ELR (cell line): ENCODE measurements at regions not wholly inside any gene's neighbourhood (a gene's known extent, or its start where the extent isn't known, plus 50 kb on each side); places are given as distances from the start of the nearest gene placed in this dataset.

Source experiments
- DNase-seq: peaks from one replicate; pipeline ENCODE4 v3.0.0-alpha.2; 2015; ENCODE audit warnings: low read depth

DNA sequence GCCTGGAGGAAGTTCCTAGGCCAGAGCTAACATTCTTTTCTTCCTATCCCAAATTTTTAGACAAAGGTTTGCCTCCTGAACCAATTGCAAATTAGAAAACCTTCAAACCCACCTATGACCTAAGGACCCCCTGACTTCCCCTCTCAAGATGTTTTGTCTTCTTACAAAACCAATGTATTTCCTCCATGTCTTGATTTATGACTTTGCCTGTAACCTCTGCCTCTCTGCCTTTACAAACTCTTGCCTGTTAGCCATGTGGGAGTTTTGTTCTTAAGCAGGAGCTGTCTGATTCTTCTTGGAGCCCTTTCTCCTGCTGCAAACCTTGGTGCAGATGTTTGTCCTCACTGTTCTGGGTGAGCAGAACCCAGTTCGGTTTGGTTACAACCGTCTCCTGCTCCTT lies 222.3 kb upstream of the BOD1L1 start:
- no peak for DNase-seq

DNA sequence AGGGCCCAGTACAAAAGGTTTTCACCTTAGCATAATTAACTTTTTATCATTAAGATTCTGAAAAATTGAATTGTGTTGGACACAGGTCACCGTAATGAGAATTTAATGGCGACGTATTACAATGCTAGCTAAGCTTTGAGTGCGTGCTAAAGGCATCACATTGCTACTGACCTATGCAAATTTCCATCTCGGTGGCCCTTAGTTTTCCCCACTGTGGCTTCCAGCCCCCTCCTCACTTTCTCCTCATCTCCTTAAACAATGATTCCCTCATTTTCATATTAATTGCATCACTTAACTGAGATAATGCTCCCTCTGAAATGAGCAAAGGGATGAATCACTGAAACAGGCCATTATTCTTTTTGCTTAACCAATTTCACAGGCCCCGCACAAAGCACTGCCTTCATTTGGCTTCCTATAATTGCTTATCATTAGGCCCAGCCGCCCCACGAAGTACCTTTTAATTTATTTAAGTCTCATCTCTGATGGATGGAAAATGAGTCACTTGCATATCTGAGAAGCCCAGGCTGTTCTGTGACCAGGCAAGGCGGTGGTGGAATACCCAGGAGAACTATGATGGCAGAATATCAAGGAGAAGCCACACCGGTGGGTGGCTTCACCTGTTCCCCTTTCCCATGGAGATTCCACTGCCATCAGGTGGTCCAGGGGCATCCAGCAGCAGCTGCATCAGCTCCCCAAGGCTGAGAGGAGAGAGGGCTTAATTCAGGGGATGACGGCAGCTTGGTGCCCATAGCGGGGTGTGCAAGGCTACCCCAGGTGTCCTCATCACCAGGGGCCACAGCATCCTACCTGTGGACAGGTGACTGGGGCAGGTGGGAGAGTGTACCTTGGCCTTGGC lies 223.8 kb upstream of the BOD1L1 start:
- no peak for DNase-seq

DNA sequence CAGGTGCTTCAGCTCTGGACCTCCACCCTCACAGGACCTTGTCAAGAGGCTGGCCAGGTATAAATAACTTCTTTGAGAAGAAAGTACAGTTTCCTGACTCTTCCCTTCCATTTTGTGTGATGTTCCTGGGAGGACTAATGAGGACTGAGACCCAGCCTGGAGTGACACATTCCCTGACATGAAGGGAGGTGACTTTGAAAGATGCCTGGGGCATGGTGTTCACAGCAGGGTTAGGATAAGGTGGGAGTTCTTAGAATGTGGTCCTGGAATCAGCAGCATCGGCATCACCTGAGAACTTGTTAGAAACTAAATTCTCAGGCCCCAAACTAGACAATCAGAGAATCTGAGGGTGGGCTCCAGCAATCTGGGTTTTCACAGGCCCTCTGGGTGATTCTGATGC lies 224.9 kb upstream of the BOD1L1 start:
- DNase-seq, result no peak

DNA sequence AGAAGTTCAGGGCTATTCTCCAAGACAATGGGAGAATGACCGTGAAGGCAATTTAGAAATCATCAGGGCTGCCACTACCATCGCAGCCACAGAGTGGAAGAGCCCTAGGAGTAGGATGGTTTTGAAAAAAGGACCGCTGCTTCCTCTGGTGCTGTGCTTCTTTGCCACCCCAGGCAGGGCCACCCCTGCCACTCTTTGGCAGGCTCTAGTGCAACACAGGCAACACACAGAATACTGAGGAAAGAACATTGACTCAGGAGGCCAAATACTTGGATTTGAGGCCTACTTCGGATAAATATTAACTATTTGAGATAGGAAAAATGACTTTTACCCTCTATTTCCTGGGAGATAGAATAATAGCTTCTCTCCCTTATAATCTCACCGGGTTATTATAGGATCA lies 228.9 kb upstream of the BOD1L1 start:
- DNase-seq, result no peak

DNA sequence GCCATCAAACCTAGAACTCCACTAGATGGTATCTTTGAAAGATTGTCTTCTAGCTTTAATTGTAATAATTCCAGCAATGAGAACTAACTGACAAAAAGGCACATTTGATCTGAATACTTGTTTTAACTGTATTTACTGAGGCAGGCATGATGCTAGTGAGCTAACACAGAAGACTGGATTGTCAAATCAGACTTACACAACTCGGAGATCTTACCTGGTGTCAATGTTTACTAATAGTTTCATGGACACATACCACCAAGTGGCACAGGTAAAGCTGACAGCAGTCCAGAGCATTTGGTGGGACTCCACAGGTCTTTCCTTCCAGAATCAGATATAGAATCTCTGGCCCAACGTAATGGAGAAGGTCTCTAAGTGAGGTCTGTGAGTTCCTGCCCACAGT lies 229.9 kb upstream of the BOD1L1 start:
- DNase-seq, result no peak

DNA sequence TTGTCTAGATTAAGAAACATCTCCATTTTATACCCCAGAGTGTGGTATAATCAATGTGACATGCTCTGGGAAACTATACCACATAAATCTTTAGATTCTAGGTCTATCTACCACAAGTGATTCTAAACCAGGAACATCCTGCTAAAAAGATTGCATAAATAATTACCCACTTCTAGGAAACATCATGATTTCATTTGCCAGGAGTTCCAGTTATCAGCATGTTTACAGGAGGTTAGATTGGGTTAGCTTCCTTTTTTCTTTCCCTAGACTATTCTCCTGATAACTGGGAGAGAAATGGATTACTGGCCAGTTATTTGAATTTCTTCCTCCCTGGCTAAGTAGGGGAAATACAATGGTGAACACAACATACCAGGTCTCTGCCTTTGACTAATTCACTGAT lies 230.3 kb upstream of the BOD1L1 start:
- no peak for DNase-seq

DNA sequence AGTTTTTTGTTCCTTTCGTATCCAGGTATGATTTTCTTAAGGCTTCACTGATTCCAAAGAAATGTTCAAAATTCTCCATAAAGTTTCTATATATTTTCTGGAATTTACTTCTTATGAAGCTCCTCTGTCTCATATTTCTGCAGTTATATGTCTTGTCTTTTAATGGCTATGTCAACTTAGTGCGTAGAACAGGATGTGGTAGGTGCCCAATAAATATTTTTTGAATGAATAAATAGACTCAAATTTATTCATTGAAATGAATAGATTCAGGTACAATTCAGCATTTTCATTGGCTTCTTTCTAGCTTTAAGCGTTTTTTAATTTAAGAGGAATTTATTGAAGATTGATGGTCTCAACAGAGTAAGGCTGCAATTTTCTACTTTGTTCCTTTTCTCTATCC lies 231.9 kb upstream of the BOD1L1 start:
- no peak for DNase-seq

DNA sequence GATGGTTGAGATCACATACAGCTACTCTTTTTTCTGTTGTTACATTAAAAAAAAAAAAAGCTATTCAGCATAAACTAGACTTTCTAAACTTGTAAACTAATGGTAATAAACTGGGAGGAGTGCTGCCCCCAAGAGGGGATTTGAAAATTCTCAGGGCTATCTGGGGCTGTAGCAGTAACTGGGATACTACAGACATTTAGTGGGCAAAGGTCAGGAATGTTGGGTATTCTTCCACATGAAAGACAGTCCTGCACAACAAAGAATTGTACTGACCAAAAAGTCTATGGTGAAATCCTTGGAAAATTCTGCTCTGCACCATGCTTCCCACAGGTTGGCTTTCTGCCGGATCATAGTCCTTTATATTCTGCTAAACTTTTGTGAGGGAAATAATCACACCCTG lies 232.6 kb upstream of the BOD1L1 start:
- peak; percentile 6 for DNase-seq

DNA sequence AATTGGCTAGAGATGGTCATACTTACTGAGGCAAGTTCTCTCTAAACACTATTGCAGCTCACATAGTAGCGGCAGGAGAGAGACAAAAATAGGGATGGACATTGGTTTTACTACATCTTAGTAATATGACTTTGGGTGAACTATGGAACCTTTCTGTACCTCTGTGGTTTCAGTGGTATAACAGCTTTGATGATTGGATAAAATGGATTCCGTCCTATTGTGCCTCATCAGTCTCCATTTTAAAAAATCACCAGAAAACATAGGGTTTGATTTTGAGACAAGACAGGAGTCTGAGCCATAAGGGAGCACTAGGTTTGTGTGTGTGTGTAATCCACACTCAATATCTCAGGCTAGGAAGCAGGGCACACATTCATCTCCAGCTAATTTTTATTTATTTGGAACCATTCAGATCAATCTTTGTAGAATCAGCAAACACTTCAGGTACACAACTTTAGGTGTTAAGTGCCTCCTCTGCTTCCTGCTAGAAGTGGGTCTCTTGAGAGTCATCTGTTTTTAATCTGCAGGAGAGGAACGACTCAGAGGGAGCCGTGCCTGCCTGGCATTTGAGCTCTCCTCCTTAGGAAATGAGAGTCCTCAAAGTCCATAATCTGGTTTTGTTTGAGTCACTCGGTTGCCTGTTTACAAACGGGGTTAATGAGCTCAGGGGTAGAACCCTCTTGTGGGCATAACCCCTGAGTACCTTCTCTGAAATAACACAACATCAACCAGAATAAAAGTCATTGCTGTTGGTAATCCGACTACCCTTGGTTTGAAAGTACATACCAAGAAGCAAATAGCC lies 238.5 kb upstream of the BOD1L1 start:
- peak; percentile 52 for DNase-seq

DNA sequence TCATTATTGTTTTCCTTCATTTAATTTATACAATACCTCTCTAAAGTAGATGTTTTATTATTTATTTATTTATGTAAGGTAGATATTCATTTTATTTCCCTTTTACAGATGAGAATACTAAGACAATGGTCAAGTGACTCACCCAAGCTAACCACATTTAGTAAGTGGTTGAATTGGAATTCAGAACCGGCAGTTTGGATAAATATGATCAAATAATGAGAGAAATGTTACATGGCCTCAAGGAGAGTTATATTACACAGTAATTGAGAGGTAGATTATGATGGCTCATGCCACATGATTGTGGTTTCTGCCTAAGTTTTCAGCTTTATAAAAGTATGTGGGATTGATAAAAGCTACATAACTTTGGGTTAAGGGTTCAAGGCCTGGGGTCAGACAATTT lies 239.4 kb upstream of the BOD1L1 start:
- peak; percentile 56 for DNase-seq

DNA sequence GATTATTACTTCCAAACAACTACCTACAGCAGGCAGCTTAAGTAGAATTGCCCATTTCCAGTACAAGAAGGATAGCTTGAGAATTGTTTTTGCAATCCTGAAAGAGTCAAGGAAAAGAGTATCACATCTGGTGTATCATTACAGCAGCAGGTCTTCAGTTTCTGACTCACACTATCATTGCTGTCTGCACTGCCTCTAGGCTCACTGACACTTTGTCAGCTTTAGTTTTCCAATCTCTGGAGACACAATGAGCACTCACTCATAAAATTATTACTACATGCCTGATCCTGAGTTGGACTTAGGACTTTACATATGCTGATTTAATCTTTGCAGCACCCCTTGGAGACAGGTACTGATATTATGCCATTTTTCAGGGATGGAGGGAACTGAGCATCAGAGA lies 244.6 kb upstream of the BOD1L1 start:
- DNase-seq, result peak; percentile 40

DNA sequence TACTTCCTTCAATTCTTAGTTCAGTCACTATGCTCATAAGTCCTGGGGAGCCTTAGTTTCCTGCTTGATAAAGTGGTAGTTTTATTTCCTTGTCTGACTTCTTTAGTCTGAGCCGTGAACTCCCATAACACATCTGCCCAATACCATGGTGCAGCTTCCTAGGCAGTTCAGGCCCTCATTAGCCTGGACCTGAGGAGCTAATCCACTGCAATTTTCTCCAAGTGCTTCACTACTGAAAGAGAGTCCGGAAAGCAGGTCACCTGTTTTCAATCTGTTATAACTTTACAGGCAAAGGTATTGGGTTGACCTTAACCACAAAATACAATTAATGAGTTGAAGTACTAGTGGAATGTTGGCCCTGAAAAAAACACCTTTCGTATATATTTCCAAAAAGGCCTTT lies 245.4 kb upstream of the BOD1L1 start:
- no peak for DNase-seq

DNA sequence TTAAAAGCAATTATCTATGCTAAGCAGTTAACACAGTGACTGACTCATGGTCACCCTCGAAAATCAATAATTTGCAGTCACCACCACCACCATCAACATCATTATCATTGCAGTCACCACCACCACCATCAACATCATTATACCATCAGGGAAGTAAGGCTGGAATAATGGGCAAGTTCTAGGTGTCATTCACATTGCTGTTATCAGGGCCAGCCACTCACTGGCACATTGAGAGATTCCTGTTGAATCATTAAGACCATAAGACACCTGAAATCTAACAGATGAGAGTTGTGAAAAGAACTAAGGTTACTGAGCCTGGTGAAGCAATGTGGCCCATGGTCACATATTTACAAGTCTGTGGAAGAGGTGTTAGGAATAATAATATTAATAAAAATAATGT lies 247.7 kb upstream of the BOD1L1 start:
- DNase-seq, result no peak

DNA sequence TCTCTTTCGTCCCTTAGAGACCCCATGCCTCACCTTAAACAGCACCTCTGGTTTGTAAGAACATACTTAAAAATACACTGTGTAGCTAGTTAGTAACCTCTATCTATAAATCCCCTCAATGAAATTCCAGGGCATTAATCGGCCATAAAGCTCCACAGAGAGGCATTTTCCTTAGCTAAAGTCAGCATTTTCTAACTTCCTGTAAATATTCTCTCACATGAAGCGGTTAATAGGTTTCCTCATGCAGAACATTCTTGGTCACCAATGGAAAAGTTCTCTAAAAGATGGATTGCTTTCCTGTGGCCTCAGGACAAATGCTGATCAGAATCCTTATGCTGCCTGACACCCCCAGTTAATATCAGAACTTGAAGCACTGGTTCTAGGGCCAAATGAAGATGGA lies 248.6 kb upstream of the BOD1L1 start:
- no peak for DNase-seq

DNA sequence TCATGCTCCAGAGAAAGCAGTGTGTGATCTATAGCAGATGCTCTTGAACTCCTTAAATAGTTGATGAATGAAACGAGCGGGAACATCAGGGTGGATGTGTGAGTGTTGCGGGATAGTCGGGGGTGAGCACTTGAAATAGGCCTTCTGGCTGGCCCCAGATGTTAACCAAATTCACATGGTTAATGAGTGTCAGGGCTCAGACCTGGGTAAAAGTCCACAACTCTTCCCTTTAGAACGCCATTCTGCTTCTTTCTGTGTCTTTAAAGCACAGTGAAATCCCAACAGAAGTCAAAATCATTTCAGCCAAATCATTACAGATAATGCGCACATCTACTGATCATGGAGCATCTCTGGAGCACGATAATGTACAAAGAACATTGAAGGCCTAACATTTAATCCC lies 249.4 kb upstream of the BOD1L1 start:
- no peak for DNase-seq

DNA sequence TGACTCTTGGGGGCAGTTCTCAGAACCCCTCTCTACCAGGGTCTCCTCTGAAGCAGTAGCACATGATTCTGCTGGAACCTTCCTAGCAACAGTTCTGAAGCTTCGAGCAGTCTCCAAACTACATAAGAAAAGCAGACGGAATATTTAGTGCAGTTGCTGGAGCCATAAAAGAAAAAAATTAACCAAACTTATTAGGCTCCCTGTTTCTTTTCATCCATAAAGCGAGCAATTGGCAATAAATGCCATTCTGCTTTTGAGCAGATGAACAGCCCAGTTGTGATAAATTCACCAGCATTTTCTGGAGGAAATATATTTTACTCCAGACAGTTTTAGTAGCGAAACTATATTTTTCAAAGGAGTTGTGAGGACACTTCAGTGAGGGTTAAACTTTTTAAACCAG lies 250.1 kb upstream of the BOD1L1 start:
- DNase-seq, result no peak

DNA sequence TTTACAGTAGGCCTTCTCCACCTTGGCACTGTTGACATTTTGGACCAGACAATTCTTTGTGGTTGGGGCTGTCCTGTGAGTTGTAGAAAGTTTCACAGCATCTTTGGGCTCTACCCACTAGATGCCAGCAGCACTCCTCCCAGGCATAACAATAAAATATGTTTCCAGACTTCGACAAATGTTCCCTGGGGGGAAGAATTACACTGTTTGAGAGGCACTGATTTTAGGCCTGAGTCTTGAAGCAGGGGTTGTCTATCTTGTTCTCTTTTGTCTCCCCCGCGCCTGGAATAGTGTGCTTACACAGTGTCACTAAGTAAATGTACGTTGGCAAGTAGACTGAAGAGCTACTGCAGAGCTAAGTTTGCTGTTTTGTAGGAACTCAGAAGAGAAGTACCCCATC lies 254.4 kb upstream of the BOD1L1 start:
- DNase-seq, result no peak

DNA sequence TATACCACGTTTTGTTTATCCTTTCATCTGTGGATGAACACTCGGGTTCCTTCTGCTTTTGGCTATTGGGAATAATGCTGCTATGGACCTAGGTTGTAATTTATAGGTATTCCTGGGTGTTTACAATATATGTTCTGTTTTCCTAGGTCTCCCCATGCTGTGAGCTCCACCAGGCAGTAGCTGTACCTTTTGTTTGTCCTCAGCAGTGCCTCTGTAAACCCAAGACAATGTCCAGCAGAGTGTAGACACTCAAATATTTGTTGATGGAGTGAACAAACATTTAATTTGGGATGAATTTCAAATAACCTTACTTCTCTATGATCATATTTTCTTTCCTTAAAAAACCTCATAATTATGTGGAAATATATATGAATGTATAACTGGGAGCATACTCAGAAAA lies 259.5 kb upstream of the BOD1L1 start:
- DNase-seq, result no peak

DNA sequence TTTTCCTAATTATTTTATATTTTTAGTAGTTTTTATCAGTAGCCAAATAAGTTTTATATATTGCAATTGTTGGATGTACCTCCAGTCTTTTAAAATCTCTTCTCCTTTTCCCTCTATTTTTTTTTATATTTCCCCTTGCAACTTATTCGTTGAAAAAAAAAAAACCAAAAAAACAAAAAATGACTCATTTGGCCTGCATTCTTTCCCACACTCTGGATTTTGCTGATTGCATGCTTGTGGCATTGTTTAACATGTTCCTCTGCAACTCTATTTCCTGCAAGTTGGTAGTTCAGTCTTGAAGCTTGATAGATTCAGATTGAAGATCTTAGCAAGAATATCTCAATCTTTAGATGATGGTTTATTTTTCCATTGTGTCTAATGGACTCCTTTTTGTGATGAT lies 260.6 kb upstream of the BOD1L1 start:
- peak; percentile 93 for DNase-seq

DNA sequence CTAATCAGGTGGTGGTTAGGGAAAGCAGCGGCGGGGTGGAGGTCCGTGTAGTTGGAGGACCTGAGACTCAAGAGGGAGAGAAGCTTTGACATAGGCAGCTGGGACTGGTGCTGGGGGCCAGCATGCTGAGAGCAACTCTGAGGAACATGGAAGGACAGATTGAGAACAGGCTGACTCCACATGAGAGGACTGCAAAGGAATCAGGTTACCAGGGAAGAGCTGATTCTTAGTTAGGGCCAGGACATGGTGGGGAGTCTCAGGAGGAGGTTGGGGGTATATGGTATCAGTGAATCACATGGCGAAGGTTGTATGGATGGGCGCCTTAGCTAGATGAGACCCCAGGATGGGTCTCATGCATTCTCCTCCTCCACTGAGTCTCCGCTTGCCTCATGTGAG lies 264.0 kb upstream of the BOD1L1 start:
- peak; percentile 48 for DNase-seq

DNA sequence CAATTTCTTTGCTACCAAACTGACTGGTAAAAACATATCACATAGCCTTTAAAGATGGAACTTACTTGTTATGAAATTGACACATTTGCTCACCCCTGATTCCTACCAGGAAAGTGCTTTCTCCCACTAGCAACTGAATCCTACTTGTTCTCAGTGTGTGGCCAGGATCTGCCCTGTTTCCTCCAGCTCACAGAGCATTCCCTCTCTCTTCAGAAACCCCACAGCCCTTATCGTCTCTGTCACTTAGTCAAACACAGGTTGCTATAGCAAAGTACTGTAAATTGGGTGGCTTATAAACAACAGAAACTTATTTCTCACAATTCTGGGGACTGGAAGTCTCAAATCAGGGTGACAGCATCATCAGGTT lies 265.2 kb upstream of the BOD1L1 start:
- DNase-seq, result peak; percentile 52

DNA sequence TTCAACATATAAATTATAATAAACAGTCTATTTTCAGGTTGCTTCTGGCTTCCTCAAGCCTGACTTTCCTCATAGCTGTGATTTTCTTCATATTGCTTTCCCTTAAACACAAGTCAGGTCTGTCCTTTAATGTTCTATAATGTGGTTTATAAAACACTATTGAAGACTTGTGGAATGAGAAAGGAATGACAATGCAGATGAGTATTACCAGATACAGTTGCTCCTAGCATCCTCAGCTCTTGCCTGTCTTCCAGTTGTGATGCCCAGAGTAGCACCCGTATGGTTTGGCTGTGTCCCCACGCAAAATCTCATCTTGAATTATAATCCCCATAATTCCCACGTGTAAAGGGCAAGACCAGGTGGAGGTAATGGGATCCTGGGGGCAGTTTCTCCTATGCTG lies 265.7 kb upstream of the BOD1L1 start:
- DNase-seq, result no peak

DNA sequence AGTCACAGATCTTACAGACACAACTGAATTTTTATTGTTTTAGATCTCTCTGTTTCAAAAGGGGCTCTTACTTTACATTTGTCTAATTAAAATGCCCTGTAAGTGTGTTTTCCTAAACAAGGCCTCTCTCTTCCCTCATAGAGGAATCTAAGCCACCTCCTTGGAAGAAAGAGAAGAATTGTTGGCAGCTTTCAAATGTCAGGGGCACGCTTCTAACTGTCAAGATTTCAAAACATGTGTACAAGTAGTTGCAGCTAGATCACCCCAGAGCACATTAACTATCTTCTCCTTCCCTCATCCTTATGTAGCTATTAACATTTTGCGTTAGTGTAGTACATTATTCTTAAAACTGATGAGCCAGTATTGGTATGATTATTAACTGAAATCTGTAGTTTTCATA lies 266.5 kb upstream of the BOD1L1 start:
- no peak for DNase-seq

DNA sequence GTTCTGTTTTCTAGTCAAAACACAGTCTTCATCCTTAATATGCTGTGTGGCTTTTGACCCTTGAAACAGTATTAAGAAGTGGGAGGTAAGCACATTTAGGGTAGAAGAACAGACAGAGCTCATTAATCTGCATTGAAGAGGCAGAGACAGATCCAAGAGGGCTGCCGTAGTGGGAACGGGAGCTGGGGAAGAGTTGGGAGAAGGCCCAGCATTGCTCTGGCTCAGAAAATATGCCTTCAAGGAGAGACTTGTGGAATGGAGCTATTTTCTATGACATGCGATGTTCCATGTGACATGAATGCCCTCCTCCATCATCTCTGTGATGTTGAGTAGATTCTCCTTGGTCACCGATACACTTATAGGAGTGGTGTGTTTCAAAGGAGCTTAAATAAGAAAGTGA lies 273.3 kb upstream of the BOD1L1 start:
- no peak for DNase-seq
